ENCODE measurements at regions not wholly inside any gene's neighbourhood (a gene's known extent, or its start where the extent isn't known, plus 50 kb on each side); places are given as distances from the start of the nearest gene placed in this dataset.
A peak's percentile ranks its signal among the peaks of the same experiment; 100 is the strongest.

DNA sequence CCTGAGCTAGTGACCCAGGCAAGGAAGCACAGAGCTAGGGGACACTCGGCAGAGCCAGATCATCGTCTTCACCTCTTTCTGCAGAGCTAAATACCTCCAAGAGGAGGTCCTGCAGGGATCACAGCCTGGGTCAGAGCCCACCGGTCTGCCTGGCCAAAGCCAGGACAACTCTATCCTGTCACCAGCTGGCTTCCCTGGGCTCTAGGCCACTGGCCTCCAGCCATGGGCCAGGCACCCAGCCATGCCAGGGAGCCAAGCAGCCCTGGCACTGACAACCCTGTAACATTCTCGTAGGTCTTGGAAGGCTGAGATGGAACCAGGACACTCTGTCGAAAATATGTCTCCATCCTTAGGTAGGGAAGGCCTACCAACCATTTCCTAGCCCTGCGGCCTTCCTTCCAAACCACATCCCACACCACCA is 270.1 kb downstream of the BUD13 start:
- Histone ChIP-seq H3K27me3 (ENCODE audit: control insufficient read depth in 2 of 2, insufficient read depth in 2 of 2, low read length in 2 of 2) (peaks cover 13 to 49% of the 10 kb centered on the region in 2 donors), H3K9ac (ENCODE audit: insufficient read depth, low read length, poor library complexity, severe bottlenecking) (no peak overlapping the region), H3K36me3 (replicated peaks in 1 of 2; ENCODE audit: control insufficient read depth in 1 of 2, insufficient read depth in 2 of 2, low read length in 2 of 2) (no peaks in the 10 kb centered on the region), H3K4me2 (replicated peaks; ENCODE audit: extremely low read depth, low read length, poor library complexity, severe bottlenecking) (no peak overlapping the region), H3K27ac (ENCODE audit: low read depth in 1 of 2, low read length in 2 of 2) (no peak overlapping the region), H3K4me1 (ENCODE audit: control insufficient read depth in 1 of 2, insufficient read depth in 2 of 2, low read length in 2 of 2) (no peaks in the 10 kb centered on the region), H3K4me3 (replicated peaks in 1 of 3; ENCODE audit: low read depth in 2 of 3, low read length in 3 of 3) (no peak overlapping the region), H3K9me3 (replicated peaks in 1 of 2; ENCODE audit: control insufficient read depth in 1 of 2, insufficient read depth in 1 of 2, low read length in 2 of 2) (peaks cover 0 to 3% of the 10 kb centered on the region in 2 donors), H4K20me1 (ENCODE audit: insufficient read depth, low read length) (no peaks in the 10 kb centered on the region), H2AFZ (ENCODE audit: insufficient read depth, low read depth, low read length, poor library complexity, severe bottlenecking) (no peak overlapping the region), H3K79me2 (ENCODE audit: insufficient read depth, low read length) (no peaks in the 10 kb centered on the region)
- intact Hi-C loops (cut with micrococcal nuclease), result no loop called here
- DNase-seq, result no peak
- TF ChIP-seq, protein P1, sequence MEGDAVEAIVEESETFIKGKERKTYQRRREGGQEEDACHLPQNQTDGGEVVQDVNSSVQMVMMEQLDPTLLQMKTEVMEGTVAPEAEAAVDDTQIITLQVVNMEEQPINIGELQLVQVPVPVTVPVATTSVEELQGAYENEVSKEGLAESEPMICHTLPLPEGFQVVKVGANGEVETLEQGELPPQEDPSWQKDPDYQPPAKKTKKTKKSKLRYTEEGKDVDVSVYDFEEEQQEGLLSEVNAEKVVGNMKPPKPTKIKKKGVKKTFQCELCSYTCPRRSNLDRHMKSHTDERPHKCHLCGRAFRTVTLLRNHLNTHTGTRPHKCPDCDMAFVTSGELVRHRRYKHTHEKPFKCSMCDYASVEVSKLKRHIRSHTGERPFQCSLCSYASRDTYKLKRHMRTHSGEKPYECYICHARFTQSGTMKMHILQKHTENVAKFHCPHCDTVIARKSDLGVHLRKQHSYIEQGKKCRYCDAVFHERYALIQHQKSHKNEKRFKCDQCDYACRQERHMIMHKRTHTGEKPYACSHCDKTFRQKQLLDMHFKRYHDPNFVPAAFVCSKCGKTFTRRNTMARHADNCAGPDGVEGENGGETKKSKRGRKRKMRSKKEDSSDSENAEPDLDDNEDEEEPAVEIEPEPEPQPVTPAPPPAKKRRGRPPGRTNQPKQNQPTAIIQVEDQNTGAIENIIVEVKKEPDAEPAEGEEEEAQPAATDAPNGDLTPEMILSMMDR (IDR thresholded peaks at IDR 0.05), result no peak
- Mint-ChIP-seq H3K27me3 (ENCODE audit: low read depth in 3 of 3) (peaks cover 53 to 71% (median 58%) of the 10 kb centered on the region in 3 donors), H3K4me1 (no peaks in the 10 kb centered on the region), H3K9me3 (peaks cover 0 to 6% (median 0%) of the 10 kb centered on the region in 7 donors), H3K4me3 (peak overlapping the region in 1 of 2 donors; percentile 46), H3K27ac (no peak overlapping the region), H3K36me3 (no peaks in the 10 kb centered on the region)
- 83% methylated on average over 5 of the region's 6 CpGs for WGBS (ENCODE audit: insufficient coverage)

DNA sequence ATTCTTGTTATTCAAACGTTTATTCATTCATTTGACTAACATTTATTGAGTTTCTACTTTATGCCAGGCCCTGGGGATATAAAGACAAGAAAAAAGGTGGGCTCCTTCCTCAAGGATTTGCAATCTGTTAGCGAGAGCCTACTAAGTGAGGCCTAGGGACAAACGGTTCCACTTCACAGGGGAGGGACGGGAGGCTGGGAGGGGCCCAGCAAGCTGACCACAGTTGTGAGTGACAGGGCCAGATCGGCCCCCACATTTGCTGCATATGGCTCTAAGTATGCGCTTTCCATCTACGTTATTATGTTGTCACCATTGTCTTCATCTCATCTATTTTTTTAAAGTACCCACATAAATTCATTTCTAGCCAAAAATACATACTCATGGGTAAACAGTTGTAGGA is 271.1 kb downstream of the BUD13 start:
- Histone ChIP-seq H3K27me3 (ENCODE audit: control insufficient read depth in 2 of 2, insufficient read depth in 2 of 2, low read length in 2 of 2) (peaks cover 13 to 49% of the 10 kb centered on the region in 2 donors), H3K27ac (ENCODE audit: low read depth in 1 of 2, low read length in 2 of 2) (no peak overlapping the region), H3K4me2 (replicated peaks; ENCODE audit: extremely low read depth, low read length, poor library complexity, severe bottlenecking) (no peak overlapping the region), H3K79me2 (ENCODE audit: insufficient read depth, low read length) (no peaks in the 10 kb centered on the region), H3K9ac (ENCODE audit: insufficient read depth, low read length, poor library complexity, severe bottlenecking) (no peak overlapping the region), H3K36me3 (replicated peaks in 1 of 2; ENCODE audit: control insufficient read depth in 1 of 2, insufficient read depth in 2 of 2, low read length in 2 of 2) (no peaks in the 10 kb centered on the region), H2AFZ (ENCODE audit: insufficient read depth, low read depth, low read length, poor library complexity, severe bottlenecking) (no peak overlapping the region), H3K9me3 (replicated peaks in 1 of 2; ENCODE audit: control insufficient read depth in 1 of 2, insufficient read depth in 1 of 2, low read length in 2 of 2) (peaks cover 0 to 3% of the 10 kb centered on the region in 2 donors), H3K4me1 (ENCODE audit: control insufficient read depth in 1 of 2, insufficient read depth in 2 of 2, low read length in 2 of 2) (no peaks in the 10 kb centered on the region), H3K4me3 (replicated peaks in 1 of 3; ENCODE audit: low read depth in 2 of 3, low read length in 3 of 3) (no peak overlapping the region), H4K20me1 (ENCODE audit: insufficient read depth, low read length) (no peaks in the 10 kb centered on the region)
- H3K9me3 Mint-ChIP-seq, result peaks cover 0 to 6% (median 0%) of the 10 kb centered on the region in 7 donors
- H3K4me1 Mint-ChIP-seq, result no peaks in the 10 kb centered on the region
- H3K4me3 Mint-ChIP-seq, result peak overlapping the region in 1 of 2 donors; percentile 46
- intact Hi-C loops (cut with micrococcal nuclease), result no loop called here
- WGBS (ENCODE audit: insufficient coverage), result 50% methylated on average over 2 of the region's 7 CpGs
- H3K27ac Mint-ChIP-seq, result no peak overlapping the region
- TF ChIP-seq, protein P1 (IDR thresholded peaks at IDR 0.05), result no peak
- no peak for DNase-seq
- peaks cover 53 to 75% (median 58%) of the 10 kb centered on the region in 3 donors for H3K27me3 Mint-ChIP-seq (ENCODE audit: low read depth in 3 of 3)
- no peaks in the 10 kb centered on the region for H3K36me3 Mint-ChIP-seq

Data from CD14-positive monocyte (primary cell).